SK-N-SH treated with all-trans-retinoic acid at 6 μM for 48 hours (cell line): ENCODE measurements at regions not wholly inside any gene's neighbourhood (a gene's known extent, or its start where the extent isn't known, plus 50 kb on each side); places are given as distances from the start of the nearest gene placed in this dataset.

Source experiments
- ATAC-seq: fragments of 200-7000 bp; cut with Tn5 transposase; 3 replicates; pipeline ENCODE4 v1.9.1; 2020; ENCODE audit warnings: mild to moderate bottlenecking, moderate library complexity
- ARNTL ChIP-seq: fragments of 450-650 bp; formaldehyde crosslinking; IDR thresholded peaks from 2 replicates; pipeline ENCODE4 v1.5.0; 2020; ENCODE audit warnings: low read depth, mild to moderate bottlenecking, moderate library complexity, borderline replicate concordance
- BACH2 ChIP-seq: fragments of 250-450 bp; sonication (Bioruptor Pico); IDR thresholded peaks from 2 replicates; pipeline ENCODE4 v1.9.0; 2021; ENCODE audit warnings: mild to moderate bottlenecking, borderline replicate concordance
- CREB5 ChIP-seq: fragments of 250-450 bp; sonication (Bioruptor Pico); IDR thresholded peaks from 2 replicates; pipeline ENCODE4 v1.5.1; 2020; ENCODE audit warnings: low read depth, mild to moderate bottlenecking, moderate library complexity
- CSDC2 ChIP-seq: fragments of 250-450 bp; sonication (Bioruptor Pico); IDR thresholded peaks from 2 replicates; pipeline ENCODE4 v1.5.0; 2020; ENCODE audit warnings: mild to moderate bottlenecking, moderate library complexity
- ESRRG ChIP-seq: fragments of 250-450 bp; sonication (Bioruptor Pico); IDR thresholded peaks from 2 replicates; pipeline ENCODE4 v1.6.1; 2021; ENCODE audit warnings: mild to moderate bottlenecking
- OSR1 ChIP-seq: fragments of 250-450 bp; sonication (Bioruptor Pico); IDR thresholded peaks from 2 replicates; pipeline ENCODE4 v1.8.0; 2022; ENCODE audit warnings: moderate library complexity, mild to moderate bottlenecking, inconsistent platforms
- PPARA ChIP-seq: fragments of 250-450 bp; sonication (Bioruptor Pico); IDR thresholded peaks from 2 replicates; pipeline ENCODE4 v1.5.0; 2020; ENCODE audit warnings: mild to moderate bottlenecking, borderline replicate concordance
- RARB ChIP-seq: fragments of 250-450 bp; sonication (Bioruptor Pico); IDR thresholded peaks from 2 replicates; pipeline ENCODE4 v1.8.0; 2021; ENCODE audit warnings: mild to moderate bottlenecking, moderate library complexity
- SNAI2 ChIP-seq: fragments of 250-450 bp; sonication (Bioruptor Pico); IDR thresholded peaks from 2 replicates; pipeline ENCODE4 v1.5.0; 2020; ENCODE audit warnings: mild to moderate bottlenecking, moderate library complexity
- TCF4 ChIP-seq: fragments of 250-450 bp; sonication (Bioruptor Pico); IDR thresholded peaks from 2 replicates; pipeline ENCODE4 v1.8.0; 2021; ENCODE audit warnings: mild to moderate bottlenecking, moderate library complexity, borderline replicate concordance
- TOX ChIP-seq: fragments of 250-450 bp; sonication (Bioruptor Pico); IDR thresholded peaks from 2 replicates; pipeline ENCODE4 v1.8.0; 2021; ENCODE audit warnings: mild to moderate bottlenecking, moderate library complexity, borderline replicate concordance
- ZC3H10 ChIP-seq: fragments of 250-450 bp; sonication (Bioruptor Pico); IDR thresholded peaks from 2 replicates; pipeline ENCODE4 v1.5.1; 2021; ENCODE audit warnings: mild to moderate bottlenecking, moderate library complexity
- ZFP3 ChIP-seq: fragments of 250-450 bp; sonication (Bioruptor Pico); IDR thresholded peaks from 2 replicates; pipeline ENCODE4 v1.5.0; 2020; ENCODE audit warnings: mild to moderate bottlenecking, moderate library complexity
- ZFP30 ChIP-seq: fragments of 450-650 bp; formaldehyde crosslinking; IDR thresholded peaks from 2 replicates; pipeline ENCODE4 v1.5.0; 2022; ENCODE audit warnings: mild to moderate bottlenecking, moderate library complexity
- ZNF70 ChIP-seq: fragments of 450-650 bp; formaldehyde crosslinking; IDR thresholded peaks from 2 replicates; pipeline ENCODE4 v1.5.0; 2020; ENCODE audit warnings: mild to moderate bottlenecking, moderate library complexity
- ZNF8 ChIP-seq: fragments of 450-650 bp; formaldehyde crosslinking; IDR thresholded peaks from 2 replicates; pipeline ENCODE4 v1.5.0; 2020; ENCODE audit warnings: mild to moderate bottlenecking, moderate library complexity
- TF ChIP-seq, protein P1 (sequence below): fragments of 250-450 bp; sonication (Bioruptor Pico); IDR thresholded peaks from 2 replicates; pipeline ENCODE4 v1.8.0; 2020; ENCODE audit warnings: mild to moderate bottlenecking, moderate library complexity, borderline replicate concordance
- TF ChIP-seq, protein P2 (sequence below): fragments of 250-450 bp; sonication (Bioruptor Pico); IDR thresholded peaks from 2 replicates; pipeline ENCODE4 v1.8.0; 2021; ENCODE audit warnings: low read depth, mild to moderate bottlenecking, moderate library complexity, borderline replicate concordance
- TF ChIP-seq, protein P3 (sequence below): fragments of 250-450 bp; sonication (Bioruptor Pico); IDR thresholded peaks from 2 replicates; pipeline ENCODE4 v1.5.1; 2021; ENCODE audit warnings: mild to moderate bottlenecking, moderate library complexity

- no peak for ATAC-seq
- TF ChIP-seq, protein P1, sequence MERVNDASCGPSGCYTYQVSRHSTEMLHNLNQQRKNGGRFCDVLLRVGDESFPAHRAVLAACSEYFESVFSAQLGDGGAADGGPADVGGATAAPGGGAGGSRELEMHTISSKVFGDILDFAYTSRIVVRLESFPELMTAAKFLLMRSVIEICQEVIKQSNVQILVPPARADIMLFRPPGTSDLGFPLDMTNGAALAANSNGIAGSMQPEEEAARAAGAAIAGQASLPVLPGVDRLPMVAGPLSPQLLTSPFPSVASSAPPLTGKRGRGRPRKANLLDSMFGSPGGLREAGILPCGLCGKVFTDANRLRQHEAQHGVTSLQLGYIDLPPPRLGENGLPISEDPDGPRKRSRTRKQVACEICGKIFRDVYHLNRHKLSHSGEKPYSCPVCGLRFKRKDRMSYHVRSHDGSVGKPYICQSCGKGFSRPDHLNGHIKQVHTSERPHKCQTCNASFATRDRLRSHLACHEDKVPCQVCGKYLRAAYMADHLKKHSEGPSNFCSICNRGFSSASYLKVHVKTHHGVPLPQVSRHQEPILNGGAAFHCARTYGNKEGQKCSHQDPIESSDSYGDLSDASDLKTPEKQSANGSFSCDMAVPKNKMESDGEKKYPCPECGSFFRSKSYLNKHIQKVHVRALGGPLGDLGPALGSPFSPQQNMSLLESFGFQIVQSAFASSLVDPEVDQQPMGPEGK (CRISPR knock-in tag), result no peak
- TF ChIP-seq RARB (CRISPR knock-in tag), result no peak
- TF ChIP-seq ZNF8 (CRISPR knock-in tag), result no peak
- no peak for TF ChIP-seq ZNF70
- TF ChIP-seq, protein P2, sequence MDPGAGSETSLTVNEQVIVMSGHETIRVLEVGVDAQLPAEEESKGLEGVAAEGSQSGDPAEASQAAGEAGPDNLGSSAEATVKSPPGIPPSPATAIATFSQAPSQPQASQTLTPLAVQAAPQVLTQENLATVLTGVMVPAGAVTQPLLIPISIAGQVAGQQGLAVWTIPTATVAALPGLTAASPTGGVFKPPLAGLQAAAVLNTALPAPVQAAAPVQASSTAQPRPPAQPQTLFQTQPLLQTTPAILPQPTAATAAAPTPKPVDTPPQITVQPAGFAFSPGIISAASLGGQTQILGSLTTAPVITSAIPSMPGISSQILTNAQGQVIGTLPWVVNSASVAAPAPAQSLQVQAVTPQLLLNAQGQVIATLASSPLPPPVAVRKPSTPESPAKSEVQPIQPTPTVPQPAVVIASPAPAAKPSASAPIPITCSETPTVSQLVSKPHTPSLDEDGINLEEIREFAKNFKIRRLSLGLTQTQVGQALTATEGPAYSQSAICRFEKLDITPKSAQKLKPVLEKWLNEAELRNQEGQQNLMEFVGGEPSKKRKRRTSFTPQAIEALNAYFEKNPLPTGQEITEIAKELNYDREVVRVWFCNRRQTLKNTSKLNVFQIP (CRISPR knock-in tag), result no peak
- no peak for TF ChIP-seq OSR1
- no peak for TF ChIP-seq TOX (CRISPR knock-in tag)
- TF ChIP-seq ESRRG (CRISPR knock-in tag), result no peak
- TF ChIP-seq CSDC2 (CRISPR knock-in tag), result no peak
- TF ChIP-seq, protein P3, sequence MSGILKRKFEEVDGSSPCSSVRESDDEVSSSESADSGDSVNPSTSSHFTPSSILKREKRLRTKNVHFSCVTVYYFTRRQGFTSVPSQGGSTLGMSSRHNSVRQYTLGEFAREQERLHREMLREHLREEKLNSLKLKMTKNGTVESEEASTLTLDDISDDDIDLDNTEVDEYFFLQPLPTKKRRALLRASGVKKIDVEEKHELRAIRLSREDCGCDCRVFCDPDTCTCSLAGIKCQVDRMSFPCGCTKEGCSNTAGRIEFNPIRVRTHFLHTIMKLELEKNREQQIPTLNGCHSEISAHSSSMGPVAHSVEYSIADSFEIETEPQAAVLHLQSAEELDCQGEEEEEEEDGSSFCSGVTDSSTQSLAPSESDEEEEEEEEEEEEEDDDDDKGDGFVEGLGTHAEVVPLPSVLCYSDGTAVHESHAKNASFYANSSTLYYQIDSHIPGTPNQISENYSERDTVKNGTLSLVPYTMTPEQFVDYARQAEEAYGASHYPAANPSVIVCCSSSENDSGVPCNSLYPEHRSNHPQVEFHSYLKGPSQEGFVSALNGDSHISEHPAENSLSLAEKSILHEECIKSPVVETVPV (CRISPR knock-in tag), result no peak
- TF ChIP-seq ZC3H10 (CRISPR knock-in tag), result no peak
- no peak for TF ChIP-seq CREB5 (CRISPR knock-in tag)
- TF ChIP-seq ZFP3 (CRISPR knock-in tag), result no peak
- no peak for TF ChIP-seq ARNTL (CRISPR knock-in tag)
- TF ChIP-seq BACH2 (CRISPR knock-in tag), result no peak
- no peak for TF ChIP-seq TCF4 (CRISPR knock-in tag)
- no peak for TF ChIP-seq SNAI2 (CRISPR knock-in tag)
Measured at GRCh38 chr11:100632941-100633452, 54.1 kb upstream of the ARHGAP42 start.

DNA sequence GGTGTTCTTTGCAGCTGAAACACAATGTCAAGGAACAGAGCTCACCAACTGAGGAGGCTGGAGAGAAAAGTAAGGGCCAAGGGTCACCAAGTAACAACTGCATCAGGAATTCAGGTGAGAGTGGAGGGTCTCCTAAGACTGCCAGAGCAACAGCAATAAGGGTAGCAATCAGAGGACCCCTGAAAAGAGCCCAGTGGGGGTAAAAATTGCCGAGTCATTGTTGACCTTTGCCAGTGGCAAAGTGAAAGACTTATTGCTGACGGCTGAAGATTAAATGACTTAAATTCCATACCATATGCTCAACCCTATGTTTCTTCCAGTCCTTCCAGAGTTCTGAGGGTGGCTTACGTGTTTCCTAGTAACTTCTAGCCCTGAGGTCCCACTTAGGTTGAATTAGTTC is 51.9 kb upstream of the ARHGAP42 start:
- TF ChIP-seq PPARA (CRISPR knock-in tag) (no peak), RARB (CRISPR knock-in tag) (no peak), ZFP30 (CRISPR knock-in tag) (no peak), ESRRG (CRISPR knock-in tag) (no peak), ZNF8 (CRISPR knock-in tag) (no peak), CSDC2 (CRISPR knock-in tag) (no peak), ZC3H10 (CRISPR knock-in tag) (no peak), TOX (CRISPR knock-in tag) (no peak), BACH2 (CRISPR knock-in tag) (no peak), ARNTL (CRISPR knock-in tag) (no peak), ZNF70 (no peak)
- TF ChIP-seq, protein P2 (CRISPR knock-in tag), result no peak
- TF ChIP-seq, protein P3 (CRISPR knock-in tag), result no peak
- TF ChIP-seq, protein P1 (CRISPR knock-in tag), result no peak
- no peak for ATAC-seq
